Vagina (tissue), 2 donors: ENCODE measurements at regions not wholly inside any gene's neighbourhood (a gene's known extent, or its start where the extent isn't known, plus 50 kb on each side); places are given as distances from the start of the nearest gene placed in this dataset.

Experiments used
- DNase-seq, 2 donors: peaks; one replicate each; pipeline ENCODE4 v3.0.0-alpha.2; 2017; ENCODE audit errors: extremely low spot score in 2 of 2
- H3K27ac ChIP-seq: fragments of 200-600 bp; sonication (generic); one replicate; pipeline ENCODE4 v1.5.1; 2019
- H3K27me3 ChIP-seq: fragments of 200-600 bp; sonication (generic); one replicate; pipeline ENCODE4 v1.5.1; 2019
- H3K36me3 ChIP-seq, 2 donors: fragments of 200-600 bp; sonication (generic); one replicate each; pipeline ENCODE4 v1.5.1; 2017 to 2019
- H3K4me1 ChIP-seq: fragments of 200-600 bp; sonication (generic); one replicate; pipeline ENCODE4 v1.5.1; 2019
- H3K4me3 ChIP-seq, 2 donors: fragments of 200-600 bp; sonication (generic); 1 replicate in 1 of 2; 2 replicates in 1 of 2; pipeline ENCODE4 v1.5.1; 2016 to 2019
- H3K9me3 ChIP-seq: fragments of 200-600 bp; sonication (generic); one replicate; pipeline ENCODE4 v1.5.1; 2019
- CTCF ChIP-seq, 3 experiments: fragments of 450-650 bp in 2 of 3; fragments of 200-600 bp in 1 of 3; sonication (generic) in 1 of 3; IDR thresholded peaks; one replicate each; pipeline ENCODE4 v1.5.1; 2017 to 2019; ENCODE audit warnings: antibody characterized with exemption in 3 of 3, mild to moderate bottlenecking in 2 of 3, moderate library complexity in 2 of 3
- POLR2A ChIP-seq, 2 donors: fragments of 450-650 bp; IDR thresholded peaks; one replicate each; pipeline ENCODE4 v1.6.1; 2017; ENCODE audit warnings: antibody characterized with exemption in 2 of 2, mild to moderate bottlenecking in 2 of 2, moderate library complexity in 2 of 2
- POLR2AphosphoS5 ChIP-seq, 2 donors: sonication (generic); formaldehyde crosslinking; IDR thresholded peaks; one replicate each; pipeline ENCODE4 v1.9.0; 2017; ENCODE audit warnings: antibody characterized with exemption in 2 of 2, mild to moderate bottlenecking in 2 of 2, low read depth in 1 of 2; ENCODE audit not compliant: insufficient read depth in 1 of 2
- intact Hi-C: fragments of 100-400 bp; cut with DNase I; formaldehyde crosslinking; loops from one replicate; pipeline ENCODE4 v1.15.1; 2023

- Histone ChIP-seq H3K36me3 (no peaks in the 10 kb centered on the region), H3K27ac (no peak overlapping the region), H3K4me1 (peaks cover 29% of the 10 kb centered on the region), H3K9me3 (no peaks in the 10 kb centered on the region), H3K4me3 (no peak overlapping the region), H3K27me3 (no peaks in the 10 kb centered on the region)
- intact Hi-C loops: no loop called here
- no peak for TF ChIP-seq CTCF (IDR thresholded peaks at IDR 0.05)
- no peak for TF ChIP-seq POLR2A (IDR thresholded peaks at IDR 0.05)
- TF ChIP-seq POLR2AphosphoS5 (IDR thresholded peaks at IDR 0.05; ENCODE audit: insufficient read depth in 1 of 2, low read depth in 1 of 2): no peak
- no peak for DNase-seq
These were observed 170.4 kb downstream of the RHOU start for GRCh38 chr1:228905701-228906101.

- no peaks in the 10 kb centered on the region for H3K27me3 ChIP-seq
- DNase-seq: peak in 1 of 2 donors; percentile 46
- TF ChIP-seq CTCF (IDR thresholded peaks at IDR 0.05): no peak
- no peak for TF ChIP-seq POLR2AphosphoS5 (IDR thresholded peaks at IDR 0.05; ENCODE audit: insufficient read depth in 1 of 2, low read depth in 1 of 2)
- no peak for TF ChIP-seq POLR2A (IDR thresholded peaks at IDR 0.05)
- no peak overlapping the region for H3K27ac ChIP-seq
- H3K9me3 ChIP-seq: no peaks in the 10 kb centered on the region
- no peaks in the 10 kb centered on the region for H3K36me3 ChIP-seq
- peaks cover 23% of the 10 kb centered on the region for H3K4me1 ChIP-seq
- no peak overlapping the region for H3K4me3 ChIP-seq
- intact Hi-C loops: no loop called here
These were observed 171.1 kb downstream of the RHOU start for GRCh38 chr1:228906223-228906860.

GRCh38 chr1:228911225-228912210 lies 176.2 kb downstream of the RHOU start:
- no peaks in the 10 kb centered on the region for H3K4me1 ChIP-seq
- H3K4me3 ChIP-seq: no peak overlapping the region
- no peaks in the 10 kb centered on the region for H3K9me3 ChIP-seq
- H3K27me3 ChIP-seq: no peaks in the 10 kb centered on the region
- peak; percentile 44 to 55 for DNase-seq
- intact Hi-C loops: no loop called here
- H3K36me3 ChIP-seq: no peaks in the 10 kb centered on the region
- H3K27ac ChIP-seq: no peak overlapping the region
- TF ChIP-seq POLR2A (IDR thresholded peaks at IDR 0.05): no peak
- no peak for TF ChIP-seq POLR2AphosphoS5 (IDR thresholded peaks at IDR 0.05; ENCODE audit: insufficient read depth in 1 of 2, low read depth in 1 of 2)
- TF ChIP-seq CTCF (IDR thresholded peaks at IDR 0.05): no peak

- no peaks in the 10 kb centered on the region for H3K36me3 ChIP-seq
- intact Hi-C loops: no loop called here
- no peaks in the 10 kb centered on the region for H3K27me3 ChIP-seq
- DNase-seq: no peak
- no peak overlapping the region for H3K4me3 ChIP-seq
- H3K9me3 ChIP-seq: no peaks in the 10 kb centered on the region
- TF ChIP-seq CTCF (IDR thresholded peaks at IDR 0.05) (no peak), POLR2AphosphoS5 (IDR thresholded peaks at IDR 0.05; ENCODE audit: insufficient read depth in 1 of 2, low read depth in 1 of 2) (no peak), POLR2A (IDR thresholded peaks at IDR 0.05) (no peak)
- no peak overlapping the region for H3K27ac ChIP-seq
- H3K4me1 ChIP-seq: no peaks in the 10 kb centered on the region
These were observed 178.5 kb downstream of the RHOU start for GRCh38 chr1:228913626-228914414.
